ENCODE measurements at regions not wholly inside any gene's neighbourhood (a gene's known extent, or its start where the extent isn't known, plus 50 kb on each side); places are given as distances from the start of the nearest gene placed in this dataset.
A peak's percentile ranks its signal among the peaks of the same experiment; 100 is the strongest.

DNA sequence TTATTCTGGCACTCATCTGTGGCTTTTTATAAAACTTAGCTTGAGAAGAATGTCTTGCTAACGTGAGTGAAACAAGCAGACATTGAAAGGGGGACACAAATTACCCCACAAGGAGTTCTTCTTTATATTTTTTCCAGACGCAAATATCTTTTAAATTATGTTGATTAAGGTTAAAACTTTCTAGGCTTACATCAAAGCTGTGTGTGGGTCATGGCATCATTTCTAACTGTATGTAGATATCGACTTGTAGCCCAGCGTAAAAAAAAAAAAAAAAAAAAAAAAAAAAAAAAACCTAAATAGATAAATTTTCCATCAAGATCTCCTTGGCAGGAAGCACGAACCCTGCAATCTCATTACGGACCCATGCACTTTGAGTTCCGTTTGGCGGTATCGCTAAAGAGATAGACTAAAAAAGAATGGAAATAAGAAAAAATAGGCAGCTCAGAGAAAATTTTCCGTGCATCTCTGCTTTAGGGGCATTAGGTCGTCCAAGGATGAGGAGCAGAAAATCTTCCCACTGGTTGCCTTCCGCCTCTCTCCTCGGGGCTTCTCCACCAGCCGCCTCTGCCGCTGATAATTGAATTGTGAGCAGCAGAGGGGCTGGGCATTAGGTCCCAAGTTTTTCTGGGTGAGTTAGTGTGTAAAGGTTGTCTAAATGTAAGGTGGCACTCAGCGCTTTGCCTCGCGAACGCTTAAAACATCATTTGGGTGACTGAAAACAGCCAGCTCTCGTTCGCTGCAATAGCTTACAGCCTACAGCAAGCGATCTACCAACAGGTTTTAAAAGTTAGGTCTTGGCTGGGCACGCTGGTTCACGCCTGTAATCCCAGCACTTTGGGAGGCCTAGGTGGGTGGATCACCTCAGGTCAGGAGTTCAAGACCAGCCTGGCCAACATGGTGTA lies 194.0 kb downstream of the TRIM27 start:
- no peak overlapping the region for H3K27ac ChIP-seq (ENCODE audit: low read depth, low read length)
- CTCF ChIA-PET = interaction anchor here (0.5 to 2.5 kb wide), 5 partner anchors 106 to 655 kb away, joined by 3 to 8 read pairs (median 4); no protein-coding TSS in a partner anchor
- no peak for DNase-seq (ENCODE audit: low read depth, low spot score)
- peaks cover 28% of the 10 kb centered on the region for H3K27me3 ChIP-seq (ENCODE audit: control insufficient read depth, insufficient read depth, low read length)
- peak overlapping the region; percentile 78 for H3K4me3 ChIP-seq (ENCODE audit: low read depth, low read length)
- TF ChIP-seq, protein P1, sequence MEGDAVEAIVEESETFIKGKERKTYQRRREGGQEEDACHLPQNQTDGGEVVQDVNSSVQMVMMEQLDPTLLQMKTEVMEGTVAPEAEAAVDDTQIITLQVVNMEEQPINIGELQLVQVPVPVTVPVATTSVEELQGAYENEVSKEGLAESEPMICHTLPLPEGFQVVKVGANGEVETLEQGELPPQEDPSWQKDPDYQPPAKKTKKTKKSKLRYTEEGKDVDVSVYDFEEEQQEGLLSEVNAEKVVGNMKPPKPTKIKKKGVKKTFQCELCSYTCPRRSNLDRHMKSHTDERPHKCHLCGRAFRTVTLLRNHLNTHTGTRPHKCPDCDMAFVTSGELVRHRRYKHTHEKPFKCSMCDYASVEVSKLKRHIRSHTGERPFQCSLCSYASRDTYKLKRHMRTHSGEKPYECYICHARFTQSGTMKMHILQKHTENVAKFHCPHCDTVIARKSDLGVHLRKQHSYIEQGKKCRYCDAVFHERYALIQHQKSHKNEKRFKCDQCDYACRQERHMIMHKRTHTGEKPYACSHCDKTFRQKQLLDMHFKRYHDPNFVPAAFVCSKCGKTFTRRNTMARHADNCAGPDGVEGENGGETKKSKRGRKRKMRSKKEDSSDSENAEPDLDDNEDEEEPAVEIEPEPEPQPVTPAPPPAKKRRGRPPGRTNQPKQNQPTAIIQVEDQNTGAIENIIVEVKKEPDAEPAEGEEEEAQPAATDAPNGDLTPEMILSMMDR (IDR thresholded peaks at IDR 0.05; ENCODE audit: low read depth, low read length) = no peak
- POLR2A ChIA-PET = no interaction called here
- 0 out of 2 replicates have a peak, but pooled peaks cover 2% of the 10 kb centered on the region for H3K9me3 ChIP-seq (ENCODE audit: control insufficient read depth, insufficient read depth, low read length)

GRCh38 chr6:28732052-28732451 lies 191.7 kb downstream of the TRIM27 start:
- ChIA-PET CTCF (no interaction called here), POLR2A (no interaction called here)
- Histone ChIP-seq H3K27ac (ENCODE audit: low read depth, low read length) (no peak overlapping the region), H3K9me3 (ENCODE audit: control insufficient read depth, insufficient read depth, low read length) (0 out of 2 replicates have a peak, but pooled peaks cover 2% of the 10 kb centered on the region), H3K4me3 (ENCODE audit: low read depth, low read length) (no peak overlapping the region), H3K27me3 (ENCODE audit: control insufficient read depth, insufficient read depth, low read length) (peaks cover 31% of the 10 kb centered on the region)
- DNase-seq (ENCODE audit: low read depth, low spot score) = no peak
- TF ChIP-seq, protein P1 (IDR thresholded peaks at IDR 0.05; ENCODE audit: low read depth, low read length) = no peak

DNA sequence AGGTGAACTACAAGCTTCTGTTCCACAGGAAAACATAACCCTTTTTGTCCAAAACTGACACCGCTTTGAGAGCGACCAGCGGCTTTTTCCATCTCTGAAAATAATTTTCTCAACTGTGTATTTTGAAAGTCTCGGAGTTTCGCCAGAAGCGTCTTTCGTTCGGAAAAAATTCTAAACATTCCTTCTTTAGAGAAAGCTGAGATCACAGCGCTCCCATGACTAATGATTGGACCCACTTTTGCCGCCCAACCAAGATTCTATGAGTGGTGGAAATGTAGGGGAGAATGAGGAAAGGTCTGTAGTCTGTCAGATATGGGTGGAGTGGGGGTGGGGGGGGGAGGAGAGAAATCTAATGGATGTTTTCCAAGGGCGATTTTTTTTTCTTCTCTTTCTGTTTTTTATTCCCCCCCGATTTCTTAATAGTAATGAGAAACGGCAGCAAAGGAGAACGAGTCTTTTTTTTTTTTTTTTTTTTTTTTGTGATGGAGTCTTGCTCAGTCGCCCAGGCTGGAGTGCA lies 189.3 kb downstream of the TRIM27 start:
- TF ChIP-seq, protein P1 (IDR thresholded peaks at IDR 0.05; ENCODE audit: low read depth, low read length) = no peak
- no peak overlapping the region for H3K27ac ChIP-seq (ENCODE audit: low read depth, low read length)
- peaks cover 2% of the 10 kb centered on the region; the same call in 1 of the 2 replicates for H3K9me3 ChIP-seq (ENCODE audit: control insufficient read depth, insufficient read depth, low read length)
- peaks cover 45% of the 10 kb centered on the region for H3K27me3 ChIP-seq (ENCODE audit: control insufficient read depth, insufficient read depth, low read length)
- ChIA-PET POLR2A (no interaction called here), CTCF (no interaction called here)
- DNase-seq (ENCODE audit: low read depth, low spot score) = no peak
- no peak overlapping the region for H3K4me3 ChIP-seq (ENCODE audit: low read depth, low read length)

- H3K27ac ChIP-seq (ENCODE audit: low read depth, low read length) = no peak overlapping the region
- ChIA-PET CTCF (no interaction called here), POLR2A (no interaction called here)
- TF ChIP-seq, protein P1 (IDR thresholded peaks at IDR 0.05; ENCODE audit: low read depth, low read length) = no peak
- H3K9me3 ChIP-seq (ENCODE audit: control insufficient read depth, insufficient read depth, low read length) = peaks cover 2% of the 10 kb centered on the region; the same call in 1 of the 2 replicates
- H3K4me3 ChIP-seq (ENCODE audit: low read depth, low read length) = no peak overlapping the region
- no peak for DNase-seq (ENCODE audit: low read depth, low spot score)
- peaks cover 42% of the 10 kb centered on the region for H3K27me3 ChIP-seq (ENCODE audit: control insufficient read depth, insufficient read depth, low read length)
Observed at GRCh38 chr6:28736121-28736520, 187.7 kb downstream of the TRIM27 start.
